Testis (tissue), 2 donors: ENCODE measurements at regions not wholly inside any gene's neighbourhood (a gene's known extent, or its start where the extent isn't known, plus 50 kb on each side); places are given as distances from the start of the nearest gene placed in this dataset.

ENCODE experiments used
- POLR2A ChIP-seq: fragments of 450-650 bp; IDR thresholded peaks from one replicate; pipeline ENCODE4 v1.6.1; 2017; ENCODE audit warnings: antibody characterized with exemption, mild to moderate bottlenecking, moderate library complexity
- TF ChIP-seq, protein P1 (sequence below), 3 experiments: fragments of 450-650 bp in 2 of 3; fragments of 200-600 bp in 1 of 3; sonication (generic) in 1 of 3; IDR thresholded peaks; one replicate each; pipeline ENCODE4 v1.5.1; 2016 to 2019; ENCODE audit warnings: antibody characterized with exemption in 3 of 3, mild to moderate bottlenecking in 2 of 3, moderate library complexity in 1 of 3

DNA sequence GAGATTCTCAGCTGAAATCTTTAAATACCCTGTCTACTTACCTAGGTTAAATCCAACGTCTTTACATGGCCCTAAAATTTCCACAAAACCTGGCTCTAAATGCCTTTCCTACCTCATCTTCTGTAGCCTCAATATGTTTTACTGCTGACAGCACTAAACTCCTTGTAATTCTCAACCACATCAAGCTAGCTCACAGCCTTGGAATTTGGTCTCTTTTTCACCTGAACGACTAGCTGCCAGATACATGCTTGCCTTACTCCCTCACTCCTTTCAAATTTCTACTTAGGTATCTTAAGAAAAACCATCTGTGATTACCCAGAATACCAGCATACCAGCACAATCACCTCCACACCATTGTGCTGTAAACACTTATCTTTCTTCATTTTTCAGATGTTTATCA is 635.6 kb upstream of the PCDH10 start:
- TF ChIP-seq, protein P1, sequence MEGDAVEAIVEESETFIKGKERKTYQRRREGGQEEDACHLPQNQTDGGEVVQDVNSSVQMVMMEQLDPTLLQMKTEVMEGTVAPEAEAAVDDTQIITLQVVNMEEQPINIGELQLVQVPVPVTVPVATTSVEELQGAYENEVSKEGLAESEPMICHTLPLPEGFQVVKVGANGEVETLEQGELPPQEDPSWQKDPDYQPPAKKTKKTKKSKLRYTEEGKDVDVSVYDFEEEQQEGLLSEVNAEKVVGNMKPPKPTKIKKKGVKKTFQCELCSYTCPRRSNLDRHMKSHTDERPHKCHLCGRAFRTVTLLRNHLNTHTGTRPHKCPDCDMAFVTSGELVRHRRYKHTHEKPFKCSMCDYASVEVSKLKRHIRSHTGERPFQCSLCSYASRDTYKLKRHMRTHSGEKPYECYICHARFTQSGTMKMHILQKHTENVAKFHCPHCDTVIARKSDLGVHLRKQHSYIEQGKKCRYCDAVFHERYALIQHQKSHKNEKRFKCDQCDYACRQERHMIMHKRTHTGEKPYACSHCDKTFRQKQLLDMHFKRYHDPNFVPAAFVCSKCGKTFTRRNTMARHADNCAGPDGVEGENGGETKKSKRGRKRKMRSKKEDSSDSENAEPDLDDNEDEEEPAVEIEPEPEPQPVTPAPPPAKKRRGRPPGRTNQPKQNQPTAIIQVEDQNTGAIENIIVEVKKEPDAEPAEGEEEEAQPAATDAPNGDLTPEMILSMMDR (IDR thresholded peaks at IDR 0.05) = no peak
- TF ChIP-seq POLR2A = no peak
